Esophagus muscularis mucosa (tissue), 4 donors: ENCODE measurements at regions not wholly inside any gene's neighbourhood (a gene's known extent, or its start where the extent isn't known, plus 50 kb on each side); places are given as distances from the start of the nearest gene placed in this dataset.

Experiments used
- CTCF ChIP-seq, 3 experiments: fragments of 200-600 bp in 2 of 3; fragments of 450-650 bp in 1 of 3; sonication (generic) in 2 of 3; IDR thresholded peaks; one replicate each; pipeline ENCODE4 v1.5.1; 2017 to 2019; ENCODE audit warnings: antibody characterized with exemption in 3 of 3, mild to moderate bottlenecking in 2 of 3, moderate library complexity in 1 of 3
- EP300 ChIP-seq: sonication (generic); formaldehyde crosslinking; IDR thresholded peaks from one replicate; pipeline ENCODE4 v1.6.1; 2017; ENCODE audit warnings: antibody characterized with exemption
- POLR2A ChIP-seq: fragments of 450-650 bp; IDR thresholded peaks from one replicate; pipeline ENCODE4 v1.6.1; 2017; ENCODE audit warnings: antibody characterized with exemption, moderate library complexity, mild to moderate bottlenecking, low read depth
- POLR2AphosphoS5 ChIP-seq, 2 donors: sonication (generic); formaldehyde crosslinking; IDR thresholded peaks; one replicate each; pipeline ENCODE4 v1.6.1; 2017; ENCODE audit warnings: antibody characterized with exemption in 2 of 2

GRCh38 chr2:220673151-220673874 lies 898.8 kb downstream of the EPHA4 start:
- TF ChIP-seq CTCF (IDR thresholded peaks at IDR 0.05) = no peak
- no peak for TF ChIP-seq POLR2AphosphoS5 (IDR thresholded peaks at IDR 0.05)
- TF ChIP-seq EP300 = no peak
- no peak for TF ChIP-seq POLR2A
